Epithelial cell of prostate (primary cell): ENCODE measurements at regions not wholly inside any gene's neighbourhood (a gene's known extent, or its start where the extent isn't known, plus 50 kb on each side); places are given as distances from the start of the nearest gene placed in this dataset.
"Not testable (repeated sequence)": the region's sequence is repeated elsewhere in the genome, so short reads cannot be mapped to it uniquely, and the experiment has no call there.

Experiments used
- DNase-seq: peaks from one replicate; pipeline ENCODE4 v3.0.0-alpha.2; 2011; ENCODE audit warnings: low read depth, low spot score
- H3K27ac ChIP-seq: fragments of 450-650 bp; 2 replicates; pipeline ENCODE4 v1.5.1; 2017; ENCODE audit warnings: mild to moderate bottlenecking

- H3K27ac ChIP-seq, result no peak overlapping the region
- DNase-seq, result no peak
Observed at GRCh38 chr10:10020945-10021344, 996.7 kb upstream of the CELF2 start.

- H3K27ac ChIP-seq, result no peak overlapping the region
- DNase-seq, result no peak
Observed at GRCh38 chr10:10032991-10033390, 984.7 kb upstream of the CELF2 start.

GRCh38 chr10:10038348-10038747 lies 979.3 kb upstream of the CELF2 start:
- no peak overlapping the region for H3K27ac ChIP-seq
- DNase-seq, result no peak

- H3K27ac ChIP-seq, result no peak overlapping the region
- no peak for DNase-seq
Observed at GRCh38 chr10:10039595-10039994, 978.1 kb upstream of the CELF2 start.

GRCh38 chr10:10043083-10043482 lies 974.6 kb upstream of the CELF2 start:
- no peak for DNase-seq
- no peak overlapping the region for H3K27ac ChIP-seq

GRCh38 chr10:10044922-10045764 lies 972.5 kb upstream of the CELF2 start:
- no peak for DNase-seq
- H3K27ac ChIP-seq, result no peak overlapping the region

GRCh38 chr10:10045765-10046028 lies 972.0 kb upstream of the CELF2 start:
- no peak overlapping the region for H3K27ac ChIP-seq
- no peak for DNase-seq

GRCh38 chr10:10047426-10047825 lies 970.2 kb upstream of the CELF2 start:
- DNase-seq, result no peak
- no peak overlapping the region for H3K27ac ChIP-seq

- DNase-seq, result no peak
Observed at GRCh38 chr10:10053051-10053450, 964.6 kb upstream of the CELF2 start.

GRCh38 chr10:10054466-10054865 lies 963.2 kb upstream of the CELF2 start:
- DNase-seq, result no peak
- no peak overlapping the region for H3K27ac ChIP-seq

More at GRCh38 chr10:10053051-10053450, 964.6 kb upstream of the CELF2 start:
- H3K27ac ChIP-seq, result no peak overlapping the region

- H3K27ac ChIP-seq, result no peak overlapping the region
- no peak for DNase-seq
Observed at GRCh38 chr10:10055656-10056442, 961.8 kb upstream of the CELF2 start.

- no peak overlapping the region for H3K27ac ChIP-seq
- DNase-seq, result no peak
Observed at GRCh38 chr10:10056961-10057360, 960.7 kb upstream of the CELF2 start.

- no peak overlapping the region for H3K27ac ChIP-seq
- DNase-seq, result no peak
Observed at GRCh38 chr10:10067644-10068043, 950.0 kb upstream of the CELF2 start.

GRCh38 chr10:10074847-10075246 lies 942.8 kb upstream of the CELF2 start:
- not testable (repeated sequence) for H3K27ac ChIP-seq, DNase-seq

- DNase-seq, result no peak
- H3K27ac ChIP-seq, result no peak overlapping the region
Observed at GRCh38 chr10:10078446-10078845, 939.2 kb upstream of the CELF2 start.

- no peak for DNase-seq
Observed at GRCh38 chr10:10092581-10092980, 925.1 kb upstream of the CELF2 start.

GRCh38 chr10:10093021-10093420 lies 924.7 kb upstream of the CELF2 start:
- no peak overlapping the region for H3K27ac ChIP-seq
- DNase-seq, result no peak

More at GRCh38 chr10:10092581-10092980, 925.1 kb upstream of the CELF2 start:
- no peak overlapping the region for H3K27ac ChIP-seq

- no peak overlapping the region for H3K27ac ChIP-seq
- DNase-seq, result no peak
Observed at GRCh38 chr10:10094691-10095090, 923.0 kb upstream of the CELF2 start.

GRCh38 chr10:10096296-10096695 lies 921.4 kb upstream of the CELF2 start:
- no peak for DNase-seq
- H3K27ac ChIP-seq, result no peak overlapping the region

- H3K27ac ChIP-seq, result no peak overlapping the region
- DNase-seq, result no peak
Observed at GRCh38 chr10:10096898-10097297, 920.8 kb upstream of the CELF2 start.

- DNase-seq, result no peak
- no peak overlapping the region for H3K27ac ChIP-seq
Observed at GRCh38 chr10:10101106-10101505, 916.6 kb upstream of the CELF2 start.
